CD14-positive monocyte (primary cell): ENCODE measurements at regions not wholly inside any gene's neighbourhood (a gene's known extent, or its start where the extent isn't known, plus 50 kb on each side); places are given as distances from the start of the nearest gene placed in this dataset.

ENCODE experiments used
- DNase-seq, 3 donors: peaks; one replicate each; pipeline ENCODE4 v3.0.0-alpha.2; 2011 to 2022
- H2AFZ ChIP-seq: 2 replicates; pipeline ENCODE4 v1.6.0; 2012; ENCODE audit warnings: mild to moderate bottlenecking, low read depth, low read length, inconsistent platforms; ENCODE audit not compliant: insufficient read depth, poor library complexity, severe bottlenecking
- H3K27ac ChIP-seq, 2 donors: 1 replicate in 1 of 2; 2 replicates in 1 of 2; pipeline ENCODE4 v1.5.1; 2012 to 2013; ENCODE audit warnings: low read length in 2 of 2, control low read depth in 1 of 2, inconsistent platforms in 1 of 2, low read depth in 1 of 2, mild to moderate bottlenecking in 1 of 2
- H3K27me3 ChIP-seq, 2 donors: one replicate each; pipeline versions ENCODE4 v1.6.0 to v1.6.1; 2011 to 2013; ENCODE audit warnings: low read length in 2 of 2; ENCODE audit not compliant: control insufficient read depth in 2 of 2, insufficient read depth in 2 of 2
- H3K36me3 ChIP-seq, 2 donors: replicated peaks in 1 of 2; 1 replicate in 1 of 2; 2 replicates in 1 of 2; pipeline versions ENCODE4 v1.5.1 to v1.6.1; 2012 to 2013; ENCODE audit warnings: low read length in 2 of 2, control low read depth in 1 of 2, inconsistent platforms in 1 of 2, mild to moderate bottlenecking in 1 of 2; ENCODE audit not compliant: insufficient read depth in 2 of 2, control insufficient read depth in 1 of 2
- H3K4me1 ChIP-seq, 2 donors: 1 replicate in 1 of 2; 2 replicates in 1 of 2; pipeline versions ENCODE4 v1.5.1 to v1.6.1; 2012 to 2013; ENCODE audit warnings: low read length in 2 of 2, control low read depth in 1 of 2, inconsistent platforms in 1 of 2, mild to moderate bottlenecking in 1 of 2, moderate library complexity in 1 of 2; ENCODE audit not compliant: insufficient read depth in 2 of 2, control insufficient read depth in 1 of 2
- H3K4me2 ChIP-seq: replicated peaks from 2 replicates; pipeline ENCODE3; 2012; ENCODE audit warnings: low read length, moderate library complexity, mild to moderate bottlenecking; ENCODE audit not compliant: poor library complexity, severe bottlenecking; ENCODE audit errors: extremely low read depth
- H3K4me3 ChIP-seq, 3 experiments: fragments of 200-600 bp in 1 of 3; sonication (generic) in 1 of 3; replicated peaks in 1 of 3; 1 replicate in 2 of 3; 2 replicates in 1 of 3; pipeline ENCODE4 v1.5.1; 2011 to 2013; ENCODE audit warnings: low read length in 3 of 3, mild to moderate bottlenecking in 3 of 3, control low read depth in 2 of 3, low read depth in 2 of 3, inconsistent platforms in 1 of 3, moderate library complexity in 1 of 3
- H3K79me2 ChIP-seq: 2 replicates; pipeline ENCODE4 v1.6.0; 2012; ENCODE audit warnings: mild to moderate bottlenecking, control low read depth, inconsistent platforms, low read length, moderate library complexity; ENCODE audit not compliant: insufficient read depth
- H3K9ac ChIP-seq: 2 replicates; pipeline ENCODE4 v1.6.0; 2017; ENCODE audit warnings: low read length, mild to moderate bottlenecking; ENCODE audit not compliant: insufficient read depth, poor library complexity, severe bottlenecking
- H3K9me3 ChIP-seq, 2 donors: replicated peaks in 1 of 2; 1 replicate in 1 of 2; 2 replicates in 1 of 2; pipeline versions ENCODE4 v1.5.1 to v1.6.1; 2012 to 2013; ENCODE audit warnings: low read length in 2 of 2, control low read depth in 1 of 2; ENCODE audit not compliant: control insufficient read depth in 1 of 2, insufficient read depth in 1 of 2
- H4K20me1 ChIP-seq: 2 replicates; pipeline ENCODE4 v1.6.0; 2012; ENCODE audit warnings: mild to moderate bottlenecking, low read length, control low read depth, moderate library complexity; ENCODE audit not compliant: insufficient read depth
- H3K27ac Mint-ChIP-seq, 7 donors: one replicate each; pipeline ENCODE4 v1.8.0; 2020; ENCODE audit warnings: mild to moderate bottlenecking in 7 of 7, mixed read lengths in 7 of 7, moderate library complexity in 6 of 7, inconsistent platforms in 2 of 7
- H3K27me3 Mint-ChIP-seq, 3 donors: one replicate each; pipeline ENCODE4 v1.8.0; 2021 to 2022; ENCODE audit warnings: low read depth in 3 of 3, mild to moderate bottlenecking in 3 of 3, mixed read lengths in 3 of 3, moderate library complexity in 3 of 3, inconsistent platforms in 1 of 3
- H3K36me3 Mint-ChIP-seq, 2 donors: one replicate each; pipeline ENCODE4 v1.8.0; 2020; ENCODE audit warnings: mixed read lengths in 2 of 2, inconsistent platforms in 1 of 2, mild to moderate bottlenecking in 1 of 2
- H3K4me1 Mint-ChIP-seq: one replicate; pipeline ENCODE4 v1.8.0; 2020; ENCODE audit warnings: mild to moderate bottlenecking, mixed read lengths
- H3K4me3 Mint-ChIP-seq, 2 donors: one replicate each; pipeline ENCODE4 v1.8.0; 2020; ENCODE audit warnings: mild to moderate bottlenecking in 2 of 2, mixed read lengths in 2 of 2, moderate library complexity in 1 of 2
- H3K9me3 Mint-ChIP-seq, 7 donors: one replicate each; pipeline ENCODE4 v1.8.0; 2020 to 2022; ENCODE audit warnings: mixed read lengths in 7 of 7, mild to moderate bottlenecking in 6 of 7, moderate library complexity in 6 of 7, inconsistent platforms in 2 of 7
- WGBS: methylation state at CpG from one replicate; pipeline ENCODE4 v1.1.5; 2013; ENCODE audit warnings: missing lambda C conversion rate; ENCODE audit not compliant: insufficient coverage; 5-methylcytosine and 5-hydroxymethylcytosine counted together
- intact Hi-C, 2 donors: fragments of 100-400 bp; cut with micrococcal nuclease; formaldehyde crosslinking; loops; one replicate each; pipeline versions ENCODE4 v1.15.0 to v1.15.1; 2023
- TF ChIP-seq, protein P1 (sequence below): fragments of 200-600 bp; IDR thresholded peaks from one replicate; pipeline ENCODE4 v1.8.0; 2022; ENCODE audit warnings: antibody characterized with exemption, mild to moderate bottlenecking

DNA sequence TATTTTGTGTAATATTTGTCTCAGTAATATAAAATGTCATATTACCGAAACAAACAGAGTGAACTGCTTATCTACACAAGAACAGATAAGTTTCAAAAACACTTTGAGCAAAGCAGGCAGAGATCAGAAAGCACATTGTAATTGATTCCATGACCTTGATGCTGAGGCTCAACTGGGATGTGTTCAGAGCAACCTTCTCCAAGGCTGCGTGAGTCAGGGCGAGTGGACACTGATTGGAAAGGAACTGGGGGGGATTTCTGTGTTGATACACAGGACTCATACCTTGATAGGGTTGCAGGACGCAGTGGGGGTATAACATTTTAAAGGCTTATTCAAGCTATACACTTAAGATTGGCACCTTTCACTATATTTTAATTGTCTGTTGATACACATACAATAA, 1136.3 kb downstream of the UQCRFS1 start:
- peaks cover 0 to 2% (median 1%) of the 10 kb centered on the region in 3 donors for H3K27me3 Mint-ChIP-seq
- H3K27ac Mint-ChIP-seq, result no peak overlapping the region
- Histone ChIP-seq H4K20me1 (no peaks in the 10 kb centered on the region), H2AFZ (no peak overlapping the region), H3K79me2 (no peaks in the 10 kb centered on the region), H3K4me1 (no peaks in the 10 kb centered on the region), H3K9me3 (peaks cover 41 to 51% of the 10 kb centered on the region in 2 donors), H3K27me3 (no peaks in the 10 kb centered on the region), H3K36me3 (no peaks in the 10 kb centered on the region), H3K27ac (no peak overlapping the region), H3K4me2 (no peak overlapping the region), H3K9ac (no peak overlapping the region), H3K4me3 (no peak overlapping the region)
- intact Hi-C loops, result no loop called here
- no peak for DNase-seq
- H3K4me3 Mint-ChIP-seq, result no peak overlapping the region
- H3K4me1 Mint-ChIP-seq, result no peaks in the 10 kb centered on the region
- peaks cover 13 to 23% (median 15%) of the 10 kb centered on the region in 7 donors for H3K9me3 Mint-ChIP-seq
- no CpG with 5 or more reads among the region's 4 CpGs for WGBS
- no peaks in the 10 kb centered on the region for H3K36me3 Mint-ChIP-seq
- TF ChIP-seq, protein P1, sequence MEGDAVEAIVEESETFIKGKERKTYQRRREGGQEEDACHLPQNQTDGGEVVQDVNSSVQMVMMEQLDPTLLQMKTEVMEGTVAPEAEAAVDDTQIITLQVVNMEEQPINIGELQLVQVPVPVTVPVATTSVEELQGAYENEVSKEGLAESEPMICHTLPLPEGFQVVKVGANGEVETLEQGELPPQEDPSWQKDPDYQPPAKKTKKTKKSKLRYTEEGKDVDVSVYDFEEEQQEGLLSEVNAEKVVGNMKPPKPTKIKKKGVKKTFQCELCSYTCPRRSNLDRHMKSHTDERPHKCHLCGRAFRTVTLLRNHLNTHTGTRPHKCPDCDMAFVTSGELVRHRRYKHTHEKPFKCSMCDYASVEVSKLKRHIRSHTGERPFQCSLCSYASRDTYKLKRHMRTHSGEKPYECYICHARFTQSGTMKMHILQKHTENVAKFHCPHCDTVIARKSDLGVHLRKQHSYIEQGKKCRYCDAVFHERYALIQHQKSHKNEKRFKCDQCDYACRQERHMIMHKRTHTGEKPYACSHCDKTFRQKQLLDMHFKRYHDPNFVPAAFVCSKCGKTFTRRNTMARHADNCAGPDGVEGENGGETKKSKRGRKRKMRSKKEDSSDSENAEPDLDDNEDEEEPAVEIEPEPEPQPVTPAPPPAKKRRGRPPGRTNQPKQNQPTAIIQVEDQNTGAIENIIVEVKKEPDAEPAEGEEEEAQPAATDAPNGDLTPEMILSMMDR, result no peak

DNA sequence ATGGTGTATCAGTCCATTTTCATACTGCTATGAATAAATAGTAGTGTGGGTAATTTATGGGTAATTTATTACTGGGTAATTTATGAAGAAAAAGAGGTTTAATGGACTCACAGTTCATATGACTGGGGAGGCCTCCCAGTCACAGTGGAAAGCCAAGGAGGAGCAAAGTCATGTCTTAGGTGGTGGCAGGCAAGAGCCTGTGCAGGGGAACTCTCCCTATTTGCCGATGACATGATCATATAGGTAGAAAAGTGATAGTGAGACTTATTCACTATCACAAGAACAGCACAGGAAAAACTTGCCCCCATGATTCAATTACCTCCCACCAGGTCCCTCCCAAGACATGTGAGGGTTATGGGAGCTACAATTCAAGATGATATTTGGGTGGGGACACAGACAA, 1137.7 kb downstream of the UQCRFS1 start:
- WGBS, result no CpG with 5 or more reads among the region's 1 CpG
- Histone ChIP-seq H3K27me3 (no peaks in the 10 kb centered on the region), H3K4me1 (no peaks in the 10 kb centered on the region), H3K4me3 (no peak overlapping the region), H3K36me3 (no peaks in the 10 kb centered on the region), H3K9me3 (peaks cover 36 to 50% of the 10 kb centered on the region in 2 donors), H3K27ac (no peak overlapping the region), H4K20me1 (no peaks in the 10 kb centered on the region), H3K4me2 (no peak overlapping the region), H3K9ac (no peak overlapping the region), H3K79me2 (no peaks in the 10 kb centered on the region), H2AFZ (no peak overlapping the region)
- no peak overlapping the region for H3K27ac Mint-ChIP-seq
- TF ChIP-seq, protein P1, result no peak
- peaks cover 0 to 2% (median 1%) of the 10 kb centered on the region in 3 donors for H3K27me3 Mint-ChIP-seq
- no peak for DNase-seq
- no peaks in the 10 kb centered on the region for H3K36me3 Mint-ChIP-seq
- intact Hi-C loops, result no loop called here
- no peak overlapping the region for H3K4me3 Mint-ChIP-seq
- peaks cover 9 to 26% (median 15%) of the 10 kb centered on the region in 7 donors for H3K9me3 Mint-ChIP-seq
- H3K4me1 Mint-ChIP-seq, result no peaks in the 10 kb centered on the region
